ENCODE measurements at regions not wholly inside any gene's neighbourhood (a gene's known extent, or its start where the extent isn't known, plus 50 kb on each side); places are given as distances from the start of the nearest gene placed in this dataset.

GRCh38 chr4:126018274-126018673, 703.5 kb downstream of the FAT4 start:
- no peak for FAIRE-seq
- no peaks in the 10 kb centered on the region for H3K9me3 ChIP-seq (replicated peaks; ENCODE audit: control insufficient read depth, insufficient read depth, low read length)
- dilution Hi-C loops (cut with MboI; ENCODE audit: extremely low pct_ligation_motif_present, low sequenced_read_pairs): no loop called here
- POLR2A ChIA-PET: no interaction called here
- intact Hi-C loops (cut with micrococcal nuclease): no loop called here
- no peak overlapping the region for H3K4me3 ChIP-seq (replicated peaks in 1 of 3; ENCODE audit: insufficient read depth in 1 of 3, low read depth in 1 of 3, low read length in 3 of 3)
- no peak overlapping the region for H3K4me2 ChIP-seq (ENCODE audit: insufficient read depth, low read length)
- no peak overlapping the region for H2AFZ ChIP-seq (ENCODE audit: low read depth, low read length)
- H3K27me3 ChIP-seq (ENCODE audit: control insufficient read depth in 2 of 2, insufficient read depth in 2 of 2, low read length in 2 of 2): no peaks in the 10 kb centered on the region
- H3K79me2 ChIP-seq (ENCODE audit: control insufficient read depth, insufficient read depth, low read length): no peaks in the 10 kb centered on the region
- H3K4me1 ChIP-seq (ENCODE audit: control insufficient read depth, extremely low read depth, insufficient read depth, low read length): no peaks in the 10 kb centered on the region
- no peak overlapping the region for H3K9ac ChIP-seq (replicated peaks; ENCODE audit: extremely low read depth, insufficient read depth, low read length)
- no peaks in the 10 kb centered on the region for H3K36me3 ChIP-seq (ENCODE audit: control insufficient read depth in 2 of 2, extremely low read depth in 1 of 2, insufficient read depth in 2 of 2, low read length in 2 of 2)
- DNase-seq (ENCODE audit: low read depth, low spot score): no peak
- CTCF ChIA-PET: no interaction called here
- BruUV-seq (replicated peaks): no TSS peak
- no peaks in the 10 kb centered on the region for H3K9me1 ChIP-seq (replicated peaks; ENCODE audit: control insufficient read depth, extremely low read depth, insufficient read depth, low read length)
- no peak overlapping the region for H3K27ac ChIP-seq (ENCODE audit: insufficient read depth, low read depth, low read length)
- TF ChIP-seq POLR2AphosphoS5 (IDR thresholded peaks at IDR 0.05; ENCODE audit: insufficient read depth, low read depth, low read length) (no peak), MYC (IDR thresholded peaks at IDR 0.05; ENCODE audit: low read depth, low read length) (no peak)
- H4K20me1 ChIP-seq (replicated peaks; ENCODE audit: control insufficient read depth, extremely low read depth, insufficient read depth, low read length): no peaks in the 10 kb centered on the region

DNA sequence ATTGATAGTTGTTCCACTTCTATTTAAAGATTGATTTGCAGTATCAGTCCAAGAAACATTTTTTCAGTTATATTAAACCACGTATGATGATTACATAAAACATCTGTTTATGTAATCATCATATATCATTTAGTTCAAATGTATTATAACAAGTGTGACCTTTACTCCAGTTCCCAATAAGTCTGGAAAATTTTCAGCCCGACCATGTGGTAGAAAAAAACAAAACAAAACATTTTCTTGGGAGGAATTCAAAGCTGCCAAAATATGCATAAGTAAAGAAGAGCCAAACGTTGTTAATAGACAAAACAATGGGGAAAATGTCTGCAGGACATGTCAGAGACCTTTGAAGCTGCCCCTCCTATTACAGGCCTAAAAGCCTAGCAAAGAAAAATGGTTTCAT, 709.1 kb downstream of the FAT4 start:
- CTCF ChIA-PET: no interaction called here
- Histone ChIP-seq H3K9me3 (replicated peaks; ENCODE audit: control insufficient read depth, insufficient read depth, low read length) (no peaks in the 10 kb centered on the region), H3K79me2 (ENCODE audit: control insufficient read depth, insufficient read depth, low read length) (no peaks in the 10 kb centered on the region), H3K9me1 (replicated peaks; ENCODE audit: control insufficient read depth, extremely low read depth, insufficient read depth, low read length) (no peaks in the 10 kb centered on the region), H3K36me3 (ENCODE audit: control insufficient read depth in 2 of 2, extremely low read depth in 1 of 2, insufficient read depth in 2 of 2, low read length in 2 of 2) (no peaks in the 10 kb centered on the region), H3K4me2 (ENCODE audit: insufficient read depth, low read length) (no peak overlapping the region), H3K27ac (ENCODE audit: insufficient read depth, low read depth, low read length) (no peak overlapping the region), H3K27me3 (ENCODE audit: control insufficient read depth in 2 of 2, insufficient read depth in 2 of 2, low read length in 2 of 2) (no peaks in the 10 kb centered on the region), H3K4me1 (ENCODE audit: control insufficient read depth, extremely low read depth, insufficient read depth, low read length) (no peaks in the 10 kb centered on the region), H3K4me3 (replicated peaks in 1 of 3; ENCODE audit: insufficient read depth in 1 of 3, low read depth in 1 of 3, low read length in 3 of 3) (no peak overlapping the region), H4K20me1 (replicated peaks; ENCODE audit: control insufficient read depth, extremely low read depth, insufficient read depth, low read length) (no peaks in the 10 kb centered on the region), H3K9ac (replicated peaks; ENCODE audit: extremely low read depth, insufficient read depth, low read length) (no peak overlapping the region), H2AFZ (ENCODE audit: low read depth, low read length) (no peak overlapping the region)
- POLR2A ChIA-PET: no interaction called here
- DNase-seq (ENCODE audit: low read depth, low spot score) (no peak), FAIRE-seq (no peak)
- intact Hi-C loops (cut with micrococcal nuclease): no loop called here
- BruUV-seq (replicated peaks): no TSS peak
- TF ChIP-seq GATA2 (IDR thresholded peaks at IDR 0.05; ENCODE audit: insufficient read depth, insufficient read length, low read depth, low read length): no peak
- no peak for TF ChIP-seq FOS (IDR thresholded peaks at IDR 0.05; ENCODE audit: borderline replicate concordance, insufficient read depth, low read length)
- TF ChIP-seq, protein P1, sequence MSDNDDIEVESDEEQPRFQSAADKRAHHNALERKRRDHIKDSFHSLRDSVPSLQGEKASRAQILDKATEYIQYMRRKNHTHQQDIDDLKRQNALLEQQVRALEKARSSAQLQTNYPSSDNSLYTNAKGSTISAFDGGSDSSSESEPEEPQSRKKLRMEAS (IDR thresholded peaks at IDR 0.05; ENCODE audit: insufficient read depth, insufficient read length): no peak
- no peak for TF ChIP-seq MYC (IDR thresholded peaks at IDR 0.05; ENCODE audit: low read depth, low read length)
- TF ChIP-seq CTCF (IDR thresholded peaks at IDR 0.05; ENCODE audit: extremely low read depth in 1 of 2, insufficient read depth in 1 of 2, low read depth in 1 of 2, low read length in 2 of 2): no peak
- TF ChIP-seq EZH2 (IDR thresholded peaks at IDR 0.05; ENCODE audit: borderline replicate concordance, low read depth, low read length, severe bottlenecking): no peak
- no peak for TF ChIP-seq POLR2A (IDR thresholded peaks at IDR 0.05; ENCODE audit: low read depth, low read length)
- no peak for TF ChIP-seq POLR2AphosphoS5 (IDR thresholded peaks at IDR 0.05; ENCODE audit: insufficient read depth, low read depth, low read length)
- no peak for TF ChIP-seq JUN (IDR thresholded peaks at IDR 0.05; ENCODE audit: borderline replicate concordance, insufficient read depth, insufficient read length, low read depth)
- dilution Hi-C loops (cut with MboI; ENCODE audit: extremely low pct_ligation_motif_present, low sequenced_read_pairs): no loop called here
